IMR-90 (cell line): ENCODE measurements at regions not wholly inside any gene's neighbourhood (a gene's known extent, or its start where the extent isn't known, plus 50 kb on each side); places are given as distances from the start of the nearest gene placed in this dataset.

Source experiments
- ATAC-seq: fragments of 200-7000 bp; cut with Tn5 transposase; 2 replicates; pipeline ENCODE4 v1.9.1; 2020; ENCODE audit warnings: low read depth, mild to moderate bottlenecking, moderate library complexity
- BruUV-seq: library from RNA; stranded (reverse); fragments of 400-500 nt; replicated peaks from 2 replicates; lab custom pipeline; 2021; lab: Mats Ljungman, UMichigan
- CTCF ChIA-PET: fragments of 300-600 bp; formaldehyde crosslinking; extraction: SDS; loops from one replicate; lab custom pipeline; 2021; ENCODE audit warnings: antibody characterized with exemption; lab: Yijun Ruan, JAX
- POLR2A ChIA-PET: fragments of 300-600 bp; sonication (Branson Sonifier 250); formaldehyde crosslinking; loops from one replicate; lab custom pipeline; 2022; ENCODE audit warnings: antibody characterized with exemption; ENCODE audit not compliant: unreplicated experiment; lab: Charles Lee
- DNase-seq: peaks from one replicate; pipeline ENCODE4 v3.0.0; 2013
- H2AFZ ChIP-seq: replicated peaks from 2 replicates; pipeline ENCODE3; 2013; ENCODE audit warnings: low read length, mild to moderate bottlenecking; ENCODE audit not compliant: poor library complexity
- H2AK5ac ChIP-seq: 2 replicates; pipeline ENCODE4 v1.6.1; 2013; ENCODE audit warnings: low read depth, low read length, inconsistent platforms
- H2AK9ac ChIP-seq: replicated peaks from 2 replicates; pipeline ENCODE3; 2013; ENCODE audit warnings: mild to moderate bottlenecking, low read depth, low read length, moderate library complexity; ENCODE audit not compliant: poor library complexity
- H2BK120ac ChIP-seq: 2 replicates; pipeline ENCODE4 v1.6.1; 2013; ENCODE audit warnings: low read depth, low read length, inconsistent platforms
- H2BK15ac ChIP-seq: 3 replicates; pipeline ENCODE4 v1.6.1; 2013; ENCODE audit warnings: low read depth, low read length, inconsistent platforms
- H2BK20ac ChIP-seq: 2 replicates; pipeline ENCODE4 v1.6.1; 2013; ENCODE audit warnings: low read depth, mild to moderate bottlenecking, inconsistent platforms, low read length, moderate library complexity
- H2BK5ac ChIP-seq: 2 replicates; pipeline ENCODE4 v1.6.1; 2013; ENCODE audit warnings: mild to moderate bottlenecking, low read depth, low read length, inconsistent platforms; ENCODE audit not compliant: poor library complexity, severe bottlenecking
- H3K14ac ChIP-seq: replicated peaks from 2 replicates; pipeline ENCODE4 v1.6.1; 2013; ENCODE audit warnings: low read depth, low read length, inconsistent platforms
- H3K18ac ChIP-seq: 2 replicates; pipeline ENCODE4 v1.6.1; 2013; ENCODE audit warnings: low read depth, low read length, control low read depth
- H3K23ac ChIP-seq: 2 replicates; pipeline ENCODE4 v1.6.1; 2013; ENCODE audit warnings: low read depth, low read length, inconsistent platforms
- H3K27ac ChIP-seq: 2 replicates; pipeline ENCODE4 v1.5.1; 2013; ENCODE audit warnings: mild to moderate bottlenecking, control low read depth, low read length; ENCODE audit not compliant: insufficient read depth
- H3K27me3 ChIP-seq: 2 replicates; pipeline ENCODE4 v1.6.1; 2013; ENCODE audit warnings: low read length; ENCODE audit not compliant: control insufficient read depth, insufficient read depth
- H3K36me3 ChIP-seq: 2 replicates; pipeline ENCODE4 v1.6.1; 2013; ENCODE audit warnings: low read length, mixed read lengths; ENCODE audit not compliant: control insufficient read depth, insufficient read depth
- H3K4ac ChIP-seq: 2 replicates; pipeline ENCODE4 v1.6.1; 2013; ENCODE audit warnings: low read depth, low read length, inconsistent platforms
- H3K4me1 ChIP-seq: 2 replicates; pipeline ENCODE4 v1.6.1; 2013; ENCODE audit warnings: low read length, mixed read lengths; ENCODE audit not compliant: control insufficient read depth, insufficient read depth
- H3K4me2 ChIP-seq: 2 replicates; pipeline ENCODE4 v1.6.1; 2013; ENCODE audit warnings: low read depth, mild to moderate bottlenecking, control low read depth, low read length, moderate library complexity
- H3K4me3 ChIP-seq: 2 replicates; pipeline ENCODE4 v1.5.1; 2013; ENCODE audit warnings: low read depth, mild to moderate bottlenecking, control low read depth, low read length, moderate library complexity; ENCODE audit not compliant: insufficient read depth
- H3K56ac ChIP-seq: 2 replicates; pipeline ENCODE4 v1.6.1; 2013; ENCODE audit warnings: low read length, inconsistent platforms; ENCODE audit not compliant: insufficient read depth; ENCODE audit errors: extremely low read depth
- H3K79me1 ChIP-seq, 2 experiments: 2 replicates each; pipeline ENCODE4 v1.6.1; 2013; ENCODE audit warnings: low read length in 2 of 2, inconsistent platforms in 1 of 2, low read depth in 1 of 2
- H3K9ac ChIP-seq: 2 replicates; pipeline ENCODE4 v1.6.1; 2013; ENCODE audit warnings: low read depth, low read length, control low read depth
- H3K9me1 ChIP-seq: 2 replicates; pipeline ENCODE4 v1.6.1; 2013; ENCODE audit warnings: low read length, inconsistent platforms; ENCODE audit not compliant: insufficient read depth
- H3K9me3 ChIP-seq: 2 replicates; pipeline ENCODE4 v1.6.1; 2013; ENCODE audit warnings: low read length; ENCODE audit not compliant: control insufficient read depth, insufficient read depth
- H4K20me1 ChIP-seq: 2 replicates; pipeline ENCODE4 v1.6.1; 2013; ENCODE audit warnings: low read length, inconsistent platforms; ENCODE audit not compliant: insufficient read depth
- H4K5ac ChIP-seq: 2 replicates; pipeline ENCODE4 v1.6.1; 2013; ENCODE audit warnings: mild to moderate bottlenecking, low read depth, low read length, control low read depth
- H4K8ac ChIP-seq, 2 experiments: 2 replicates each; pipeline ENCODE4 v1.6.1; 2013; ENCODE audit warnings: low read depth in 2 of 2, low read length in 2 of 2, control low read depth in 1 of 2, inconsistent platforms in 1 of 2
- H4K91ac ChIP-seq: 2 replicates; pipeline ENCODE4 v1.6.1; 2013; ENCODE audit warnings: low read depth, low read length, inconsistent platforms; ENCODE audit not compliant: insufficient read depth
- CHD1 ChIP-seq: IDR thresholded peaks from 2 replicates; pipeline ENCODE4 v1.6.1; 2012; ENCODE audit warnings: low read depth, low read length, improper control_type of control experiment
- USF2 ChIP-seq: fragments of 150-350 bp; IDR thresholded peaks from 2 replicates; pipeline ENCODE4 v1.6.1; 2017; ENCODE audit warnings: mild to moderate bottlenecking, antibody characterized with exemption, low read length, low read depth
- WGBS, 2 experiments: methylation state at CpG; one replicate each; pipeline versions ENCODE4 v1.1.5 to v1.1.7; 2013; ENCODE audit warnings: missing lambda C conversion rate in 2 of 2; ENCODE audit not compliant: insufficient read length in 1 of 2; ENCODE audit errors: extremely low coverage in 2 of 2; 5-methylcytosine and 5-hydroxymethylcytosine counted together
- dilution Hi-C: fragments of 300-500 bp; cut with HindIII; formaldehyde crosslinking; loops from one replicate; pipeline ENCODE4 v1.14.3; 2018; ENCODE audit warnings: low sequenced_read_pairs; ENCODE audit not compliant: unreplicated experiment
- in situ Hi-C: fragments of 300-500 bp; cut with MboI; formaldehyde crosslinking; loops from 3 replicates; pipeline ENCODE4 v1.14.3; 2019; ENCODE audit warnings: low sequenced_read_pairs, inconsistent platforms, mixed read lengths
- intact Hi-C: fragments of 100-400 bp; cut with micrococcal nuclease; formaldehyde crosslinking; loops from 2 replicates; pipeline ENCODE4 v1.10.0; 2022

GRCh38 chr2:226066391-226066790 lies 666.9 kb downstream of the NYAP2 start:
- ChIA-PET CTCF (no interaction called here), POLR2A (no interaction called here)
- H3K27ac ChIP-seq = no peak overlapping the region
- peaks cover 3% of the 10 kb centered on the region; the same call in 1 of the 2 replicates for H3K4me1 ChIP-seq
- no peak for DNase-seq
- no peak; the same call in 1 of the 2 replicates for ATAC-seq
- H3K4me2 ChIP-seq = peak overlapping the region; percentile 57; the same call in 1 of the 2 replicates
- no peaks in the 10 kb centered on the region for H3K9me3 ChIP-seq
- WGBS, 2 experiments = 60% methylated on average over 1 of the region's 3 CpGs; no CpG with 5 or more reads in 1 of the 2 experiments
- no peak overlapping the region for H4K91ac ChIP-seq
- in situ Hi-C loops = no loop called here
- H3K56ac ChIP-seq = no peak overlapping the region
- no peak overlapping the region for H3K23ac ChIP-seq
- no peaks in the 10 kb centered on the region for H4K20me1 ChIP-seq
- dilution Hi-C loops = no loop called here
- no peaks in the 10 kb centered on the region for H3K36me3 ChIP-seq
- no peak overlapping the region for H2BK5ac ChIP-seq
- H3K27me3 ChIP-seq = no peaks in the 10 kb centered on the region
- H3K79me1 ChIP-seq = no peaks in the 10 kb centered on the region
- H4K5ac ChIP-seq = no peak overlapping the region
- intact Hi-C loops = no loop called here
- H3K18ac ChIP-seq = no peak overlapping the region
- no peak overlapping the region for H2AFZ ChIP-seq
- no TSS peak for BruUV-seq
- no peak overlapping the region for H2BK20ac ChIP-seq
- peak overlapping the region; percentile 29; the same call in 2 of the 3 replicates for H2BK15ac ChIP-seq
- H2AK9ac ChIP-seq = no peak overlapping the region
- no peak overlapping the region for H4K8ac ChIP-seq
- no peak overlapping the region for H2BK120ac ChIP-seq
- H3K4me3 ChIP-seq = no peak overlapping the region
- H3K14ac ChIP-seq = no peak overlapping the region
- no peak for TF ChIP-seq USF2
- no peak for TF ChIP-seq CHD1
- H3K9ac ChIP-seq = no peak overlapping the region
- H3K9me1 ChIP-seq = peaks cover 4% of the 10 kb centered on the region; the same call in 1 of the 2 replicates
- H2AK5ac ChIP-seq = no peak overlapping the region
- H3K4ac ChIP-seq = no peak overlapping the region
